Prostate gland (tissue), 2 donors: ENCODE measurements at regions not wholly inside any gene's neighbourhood (a gene's known extent, or its start where the extent isn't known, plus 50 kb on each side); places are given as distances from the start of the nearest gene placed in this dataset.

ENCODE experiments used
- POLR2A ChIP-seq: fragments of 450-650 bp; IDR thresholded peaks from one replicate; pipeline ENCODE4 v1.6.1; 2016; ENCODE audit warnings: antibody characterized with exemption, mild to moderate bottlenecking
- TF ChIP-seq, protein P1 (sequence below), 4 experiments: fragments of 200-600 bp in 2 of 4; fragments of 450-650 bp in 2 of 4; sonication (generic) in 2 of 4; IDR thresholded peaks; 1 replicate in 3 of 4; 2 replicates in 1 of 4; pipeline ENCODE4 v1.5.1; 2016 to 2019; ENCODE audit warnings: antibody characterized with exemption in 4 of 4, mild to moderate bottlenecking in 2 of 4, moderate library complexity in 2 of 4

DNA sequence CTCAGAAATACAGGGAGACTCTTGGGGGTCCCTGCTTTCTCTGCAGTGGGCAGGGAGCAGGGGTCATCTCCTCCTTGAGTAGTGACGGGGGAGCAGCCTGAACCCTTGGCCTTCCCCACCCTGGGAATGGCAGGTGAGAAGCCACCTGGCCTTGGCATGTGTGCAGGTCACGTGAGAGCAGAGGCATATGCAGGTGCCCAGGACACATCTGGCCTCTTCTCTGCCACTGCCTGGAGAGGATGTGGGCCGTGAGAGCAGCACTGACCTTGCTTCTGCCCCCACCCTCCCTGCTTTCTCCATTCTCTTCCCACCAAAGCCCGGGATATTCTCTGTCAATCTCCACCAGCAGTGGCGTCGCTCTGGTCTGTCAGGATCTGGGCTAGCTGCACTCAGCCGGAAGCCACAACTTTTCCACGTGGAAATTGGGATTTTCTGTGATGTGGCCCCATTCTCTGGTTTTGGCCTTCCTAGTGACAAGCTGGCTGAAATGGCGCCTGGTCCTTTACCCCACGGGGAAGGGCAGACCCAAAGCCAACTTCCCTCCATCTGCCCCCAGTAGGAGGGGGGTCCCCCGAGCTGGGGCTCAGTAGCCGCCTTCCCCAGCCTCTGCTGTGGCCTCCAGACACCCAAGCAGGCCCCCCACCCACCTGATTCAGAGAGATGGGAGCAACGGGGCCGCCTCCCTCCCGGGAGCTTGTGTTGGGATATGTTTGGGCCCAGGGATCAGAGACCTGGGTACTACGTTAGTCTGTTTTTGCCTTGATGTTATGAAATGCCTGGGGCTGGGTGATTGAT is 70.4 kb upstream of the FCN1 start:
- TF ChIP-seq, protein P1, sequence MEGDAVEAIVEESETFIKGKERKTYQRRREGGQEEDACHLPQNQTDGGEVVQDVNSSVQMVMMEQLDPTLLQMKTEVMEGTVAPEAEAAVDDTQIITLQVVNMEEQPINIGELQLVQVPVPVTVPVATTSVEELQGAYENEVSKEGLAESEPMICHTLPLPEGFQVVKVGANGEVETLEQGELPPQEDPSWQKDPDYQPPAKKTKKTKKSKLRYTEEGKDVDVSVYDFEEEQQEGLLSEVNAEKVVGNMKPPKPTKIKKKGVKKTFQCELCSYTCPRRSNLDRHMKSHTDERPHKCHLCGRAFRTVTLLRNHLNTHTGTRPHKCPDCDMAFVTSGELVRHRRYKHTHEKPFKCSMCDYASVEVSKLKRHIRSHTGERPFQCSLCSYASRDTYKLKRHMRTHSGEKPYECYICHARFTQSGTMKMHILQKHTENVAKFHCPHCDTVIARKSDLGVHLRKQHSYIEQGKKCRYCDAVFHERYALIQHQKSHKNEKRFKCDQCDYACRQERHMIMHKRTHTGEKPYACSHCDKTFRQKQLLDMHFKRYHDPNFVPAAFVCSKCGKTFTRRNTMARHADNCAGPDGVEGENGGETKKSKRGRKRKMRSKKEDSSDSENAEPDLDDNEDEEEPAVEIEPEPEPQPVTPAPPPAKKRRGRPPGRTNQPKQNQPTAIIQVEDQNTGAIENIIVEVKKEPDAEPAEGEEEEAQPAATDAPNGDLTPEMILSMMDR (IDR thresholded peaks at IDR 0.05), result no peak
- TF ChIP-seq POLR2A, result no peak
